ENCODE measurements at regions not wholly inside any gene's neighbourhood (a gene's known extent, or its start where the extent isn't known, plus 50 kb on each side); places are given as distances from the start of the nearest gene placed in this dataset.

DNA sequence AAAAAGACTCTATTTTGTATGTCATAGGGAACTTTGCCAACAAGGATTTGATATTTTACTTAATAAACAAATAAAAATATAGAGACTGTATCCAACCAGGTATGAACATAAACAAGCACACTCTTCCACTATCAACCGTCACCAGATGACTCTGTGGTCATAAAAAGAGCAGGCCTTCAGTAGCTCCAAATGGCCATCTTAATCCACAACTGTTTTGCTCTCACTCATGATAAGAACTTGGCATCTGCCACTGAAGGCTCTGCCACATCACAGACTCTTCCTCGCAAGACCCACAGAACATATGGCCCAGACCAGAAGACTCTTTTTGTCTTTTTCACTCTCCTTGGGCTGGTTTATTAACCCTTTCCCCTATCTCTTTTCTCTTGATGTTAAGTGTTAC, 98.7 kb upstream of the POM121L12 start:
- no peak for DNase-seq (ENCODE audit: extremely low spot score)
- TF ChIP-seq, protein P1, sequence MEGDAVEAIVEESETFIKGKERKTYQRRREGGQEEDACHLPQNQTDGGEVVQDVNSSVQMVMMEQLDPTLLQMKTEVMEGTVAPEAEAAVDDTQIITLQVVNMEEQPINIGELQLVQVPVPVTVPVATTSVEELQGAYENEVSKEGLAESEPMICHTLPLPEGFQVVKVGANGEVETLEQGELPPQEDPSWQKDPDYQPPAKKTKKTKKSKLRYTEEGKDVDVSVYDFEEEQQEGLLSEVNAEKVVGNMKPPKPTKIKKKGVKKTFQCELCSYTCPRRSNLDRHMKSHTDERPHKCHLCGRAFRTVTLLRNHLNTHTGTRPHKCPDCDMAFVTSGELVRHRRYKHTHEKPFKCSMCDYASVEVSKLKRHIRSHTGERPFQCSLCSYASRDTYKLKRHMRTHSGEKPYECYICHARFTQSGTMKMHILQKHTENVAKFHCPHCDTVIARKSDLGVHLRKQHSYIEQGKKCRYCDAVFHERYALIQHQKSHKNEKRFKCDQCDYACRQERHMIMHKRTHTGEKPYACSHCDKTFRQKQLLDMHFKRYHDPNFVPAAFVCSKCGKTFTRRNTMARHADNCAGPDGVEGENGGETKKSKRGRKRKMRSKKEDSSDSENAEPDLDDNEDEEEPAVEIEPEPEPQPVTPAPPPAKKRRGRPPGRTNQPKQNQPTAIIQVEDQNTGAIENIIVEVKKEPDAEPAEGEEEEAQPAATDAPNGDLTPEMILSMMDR (IDR thresholded peaks at IDR 0.05; ENCODE audit: control extremely low read depth, extremely low read depth, low read depth, missing control alignments) = no peak
- POLR2A ChIA-PET = no interaction called here
- CTCF ChIA-PET = no interaction called here

DNA sequence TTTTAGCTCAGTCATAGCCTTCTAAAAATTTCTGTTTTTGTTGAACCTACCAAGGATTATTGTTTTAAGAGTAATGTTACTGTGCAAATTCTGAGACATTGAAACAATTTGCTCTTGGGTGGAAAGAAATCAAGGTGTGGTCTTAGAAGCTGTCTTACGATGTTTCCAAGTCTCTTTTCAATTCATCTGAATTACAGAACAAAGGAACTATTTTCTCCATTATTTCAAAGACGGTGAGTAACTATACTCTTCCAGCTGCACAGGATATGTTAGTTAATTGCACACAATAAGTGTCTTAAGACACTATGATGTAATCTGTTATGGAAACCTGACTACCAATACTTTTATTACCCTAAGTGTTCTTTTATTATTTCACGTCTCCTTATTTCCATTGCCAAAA, 106.8 kb upstream of the POM121L12 start:
- POLR2A ChIA-PET = no interaction called here
- TF ChIP-seq, protein P1 (IDR thresholded peaks at IDR 0.05; ENCODE audit: control extremely low read depth, extremely low read depth, low read depth, missing control alignments) = no peak
- CTCF ChIA-PET = no interaction called here
- DNase-seq (ENCODE audit: extremely low spot score) = no peak

GRCh38 chr7:52925332-52925731, 110.1 kb upstream of the POM121L12 start:
- no peak for DNase-seq (ENCODE audit: extremely low spot score)
- TF ChIP-seq, protein P1 (IDR thresholded peaks at IDR 0.05; ENCODE audit: control extremely low read depth, extremely low read depth, low read depth, missing control alignments) = no peak
- CTCF ChIA-PET = no interaction called here
- POLR2A ChIA-PET = no interaction called here

- TF ChIP-seq, protein P1 (IDR thresholded peaks at IDR 0.05; ENCODE audit: control extremely low read depth, extremely low read depth, low read depth, missing control alignments) = no peak
- ChIA-PET CTCF (interaction anchor here (0.9 to 1.1 kb wide), 2 partner anchors 16 to 18 kb away, joined by 3 read pairs; no protein-coding TSS in a partner anchor), POLR2A (no interaction called here)
- DNase-seq (ENCODE audit: extremely low spot score) = no peak
These were observed 114.5 kb upstream of the POM121L12 start for GRCh38 chr7:52920977-52921376.

DNA sequence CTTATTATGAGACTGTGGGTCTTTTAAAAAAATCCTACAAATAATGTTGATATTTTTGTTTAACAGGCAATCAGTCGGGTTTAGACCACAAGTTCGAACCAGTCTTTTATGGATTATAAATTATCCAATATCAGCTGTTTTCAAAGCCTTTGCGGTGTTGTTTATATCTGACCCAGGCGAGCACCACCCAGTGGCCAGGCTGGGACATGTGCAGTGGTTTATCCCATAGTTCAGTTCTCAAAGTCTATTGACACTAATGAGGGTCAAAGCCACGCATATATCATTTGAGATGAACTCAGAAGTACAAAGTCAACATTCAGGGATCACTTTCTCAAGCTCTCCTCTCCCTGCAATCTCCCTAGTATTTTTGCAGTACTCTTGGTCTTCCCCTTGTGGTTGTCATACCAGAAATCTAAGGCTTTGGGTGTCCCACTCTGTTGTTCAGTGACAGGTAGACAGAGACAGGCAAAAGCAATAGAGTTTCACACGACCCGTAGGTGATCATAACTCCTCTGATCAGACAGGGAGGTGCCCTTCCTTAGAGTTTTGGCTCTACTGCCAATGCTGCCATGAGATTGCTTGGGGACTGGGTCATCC, 117.4 kb upstream of the POM121L12 start:
- ChIA-PET CTCF (no interaction called here), POLR2A (no interaction called here)
- TF ChIP-seq, protein P1 (IDR thresholded peaks at IDR 0.05; ENCODE audit: control extremely low read depth, extremely low read depth, low read depth, missing control alignments) = no peak
- no peak for DNase-seq (ENCODE audit: extremely low spot score)

DNA sequence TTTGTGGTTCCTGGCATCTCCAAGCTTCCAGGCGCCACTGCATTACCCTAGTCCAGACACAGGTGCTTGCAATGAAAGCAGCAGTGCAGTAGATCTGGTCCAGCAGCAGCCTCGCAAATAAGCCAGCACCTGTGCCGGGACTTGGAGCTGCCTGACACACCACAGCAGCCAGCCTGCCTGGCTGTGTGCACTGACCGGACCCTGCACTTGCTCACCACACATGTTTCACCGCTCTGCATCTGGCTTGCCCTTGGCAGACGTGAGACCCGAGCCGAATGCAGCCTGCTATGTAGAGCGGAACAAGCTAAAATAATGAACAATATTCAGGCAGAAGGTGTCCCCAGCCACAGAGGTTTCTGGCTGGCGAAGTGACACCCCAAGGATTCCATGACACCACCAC, 123.6 kb upstream of the POM121L12 start:
- DNase-seq (ENCODE audit: extremely low spot score) = no peak
- TF ChIP-seq, protein P1 (IDR thresholded peaks at IDR 0.05; ENCODE audit: control extremely low read depth, extremely low read depth, low read depth, missing control alignments) = no peak
- CTCF ChIA-PET = interaction anchor here (1.1 kb wide), 1 partner anchor 47 kb away, joined by 3 read pairs; no protein-coding TSS in a partner anchor
- POLR2A ChIA-PET = no interaction called here
